SIG-M5 treated with dmso at 0.1 percent for 504 hours (cell line): ENCODE measurements at regions not wholly inside any gene's neighbourhood (a gene's known extent, or its start where the extent isn't known, plus 50 kb on each side); places are given as distances from the start of the nearest gene placed in this dataset.
"Not testable (repeated sequence)": the region's sequence is repeated elsewhere in the genome, so short reads cannot be mapped to it uniquely, and the experiment has no call there.

ENCODE experiments used
- DNase-seq: peaks from one replicate; lab custom pipeline; 2025; ENCODE audit not compliant: unreplicated experiment; lab: John Stamatoyannopoulos, UW

DNA sequence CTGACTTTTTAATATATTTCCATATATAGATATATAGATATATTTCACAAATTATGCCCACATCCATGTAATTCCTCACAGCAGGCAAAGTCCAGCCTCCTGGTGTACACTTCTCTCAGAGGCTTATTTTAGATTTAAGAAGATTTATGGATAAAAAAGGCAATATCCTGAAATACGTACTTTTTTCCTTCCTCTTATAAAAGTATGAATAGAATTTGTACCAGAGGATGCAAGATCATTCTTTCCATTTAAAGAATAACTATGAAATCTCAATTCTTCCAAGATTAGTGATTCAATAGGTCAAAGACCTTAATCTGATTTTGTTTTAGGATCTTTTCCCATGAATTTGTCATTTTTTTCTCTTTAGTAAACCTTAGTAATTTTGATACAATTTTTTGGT is 597.9 kb upstream of the TBL1XR1 start:
- no peak for DNase-seq

GRCh38 chr3:177795859-177796258 is 598.6 kb upstream of the TBL1XR1 start:
- no peak for DNase-seq

GRCh38 chr3:177800147-177800546 is 602.9 kb upstream of the TBL1XR1 start:
- DNase-seq: not testable (repeated sequence)

GRCh38 chr3:177800561-177800960 is 603.3 kb upstream of the TBL1XR1 start:
- DNase-seq: no peak

- DNase-seq: no peak
Observed at GRCh38 chr3:177802151-177802900, 605.0 kb upstream of the TBL1XR1 start.

DNA sequence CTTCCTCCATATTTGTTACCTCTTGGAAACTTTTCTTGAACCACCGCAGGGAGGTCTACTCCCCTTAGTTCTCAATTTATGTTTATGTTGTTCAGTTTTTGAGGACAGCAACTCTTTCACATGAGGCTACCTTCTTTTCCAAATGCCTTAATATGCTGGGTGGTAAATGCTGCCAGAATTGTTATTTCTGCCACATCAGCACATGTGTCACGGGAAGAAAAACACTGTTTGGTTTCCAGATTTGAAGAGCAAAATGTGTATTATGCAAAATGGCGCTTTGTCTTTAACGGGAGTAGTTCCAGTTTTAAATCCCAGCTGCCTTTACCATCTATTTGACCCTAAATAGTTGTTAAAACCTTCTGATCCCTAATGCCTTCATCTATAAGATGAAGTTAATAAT is 606.2 kb upstream of the TBL1XR1 start:
- DNase-seq: no peak

GRCh38 chr3:177804032-177804431 is 606.8 kb upstream of the TBL1XR1 start:
- DNase-seq: no peak

- no peak for DNase-seq
Observed at GRCh38 chr3:177804646-177805045, 607.4 kb upstream of the TBL1XR1 start.

DNA sequence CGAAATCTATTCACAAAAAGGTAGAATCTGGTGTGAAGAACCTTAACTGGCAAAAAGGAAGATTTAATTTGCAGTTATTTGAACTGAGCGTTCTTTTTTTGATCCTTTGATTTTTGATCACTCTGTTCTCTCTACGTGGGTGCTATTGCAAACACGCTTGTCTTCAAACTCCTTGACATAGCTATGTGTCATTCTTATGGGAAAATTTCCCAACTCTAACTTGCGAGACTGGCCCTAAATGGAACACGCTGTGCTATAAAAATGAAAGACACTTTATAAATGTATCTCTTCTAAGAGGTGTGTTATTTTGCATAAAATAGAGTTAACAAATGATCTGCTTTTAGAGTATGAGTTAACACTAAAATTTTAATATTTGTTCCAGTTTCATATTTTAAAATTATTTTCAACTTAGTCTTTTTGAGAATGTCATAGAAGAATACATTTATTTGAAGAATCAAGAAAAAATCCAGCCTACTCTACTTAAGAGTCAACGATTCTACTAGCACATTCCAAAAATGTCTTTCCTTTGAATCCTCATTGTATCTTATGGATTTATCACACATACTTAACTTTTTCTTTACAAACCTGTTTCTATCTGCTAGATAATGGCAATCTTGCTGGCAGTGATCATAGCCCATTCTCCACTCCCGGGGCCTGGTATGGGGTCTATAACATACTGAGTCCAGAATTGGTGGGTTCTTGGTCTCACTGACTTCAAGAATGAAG is 610.0 kb upstream of the TBL1XR1 start:
- no peak for DNase-seq

- DNase-seq: not testable (repeated sequence)
Observed at GRCh38 chr3:177808928-177809478, 611.7 kb upstream of the TBL1XR1 start.

- DNase-seq: peak; percentile 36
Observed at GRCh38 chr3:177810162-177810623, 612.9 kb upstream of the TBL1XR1 start.

DNA sequence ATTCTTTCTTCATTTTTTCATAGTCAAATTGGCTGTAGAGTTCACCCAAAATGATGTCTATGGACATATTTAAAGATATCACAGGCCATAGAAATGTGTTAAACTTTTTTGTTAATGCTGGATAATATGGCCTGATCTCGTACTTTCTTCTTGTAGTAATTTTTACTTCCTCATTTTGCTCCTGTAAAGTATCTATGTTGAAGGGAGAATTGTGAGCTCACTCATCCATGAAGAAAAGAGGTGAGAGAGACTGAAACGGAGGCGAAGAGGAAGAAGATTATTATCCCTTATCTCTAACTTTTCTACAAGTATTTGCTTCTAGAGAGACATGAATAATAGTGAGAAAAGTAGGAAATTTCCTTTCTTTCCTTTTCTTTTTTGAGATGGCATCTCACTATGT is 613.8 kb upstream of the TBL1XR1 start:
- peak; percentile 41 for DNase-seq

GRCh38 chr3:177811835-177812234 is 614.6 kb upstream of the TBL1XR1 start:
- no peak for DNase-seq

GRCh38 chr3:177812492-177812891 is 615.2 kb upstream of the TBL1XR1 start:
- no peak for DNase-seq

- no peak for DNase-seq
Observed at GRCh38 chr3:177813322-177813721, 616.0 kb upstream of the TBL1XR1 start.

DNA sequence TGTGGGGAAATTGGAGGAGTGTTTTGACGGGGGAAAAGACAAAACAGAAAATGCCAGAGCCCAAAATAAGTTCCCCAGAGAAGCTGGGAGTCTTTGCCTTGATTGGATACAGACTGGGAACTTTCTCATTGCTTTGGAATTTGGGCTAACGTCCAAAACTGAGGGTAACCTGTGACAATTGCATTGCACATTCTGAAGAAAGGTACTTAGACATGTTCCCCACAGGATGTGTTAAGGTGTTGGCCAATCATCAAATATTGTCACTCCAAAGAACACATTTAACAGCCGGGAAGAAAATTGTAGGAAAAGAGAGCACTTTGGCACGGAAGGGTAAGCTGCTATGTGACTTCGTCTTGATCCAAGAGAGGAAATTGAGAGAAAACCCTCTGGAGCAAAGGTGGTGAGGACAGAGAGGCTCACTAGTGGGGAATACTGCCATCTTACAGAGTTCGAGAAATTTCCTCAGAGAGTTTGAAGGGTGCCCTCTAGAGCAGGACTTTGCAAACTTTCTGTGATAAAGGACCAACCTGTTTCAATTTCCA is 619.5 kb upstream of the TBL1XR1 start:
- no peak for DNase-seq

DNA sequence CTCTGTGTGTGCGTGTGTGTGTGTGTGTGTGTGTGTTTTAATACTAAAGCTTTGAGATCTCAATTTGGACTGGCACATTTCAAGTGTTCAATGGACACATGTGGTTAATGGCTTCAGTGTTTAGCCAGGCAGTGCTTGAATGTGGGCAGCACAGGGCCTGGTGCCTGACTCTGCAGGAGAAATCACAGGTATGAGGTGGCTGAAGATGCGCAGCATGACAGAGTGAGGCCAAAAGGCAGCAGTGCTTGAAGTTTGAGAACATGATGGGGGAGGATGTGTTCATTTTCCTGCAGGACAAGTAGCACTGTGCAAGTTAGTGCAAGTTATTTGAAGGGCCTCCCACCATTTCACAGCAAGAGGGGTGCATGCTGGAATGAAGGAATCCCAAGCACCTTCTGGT is 620.5 kb upstream of the TBL1XR1 start:
- DNase-seq: no peak

GRCh38 chr3:177818712-177819240 is 621.5 kb upstream of the TBL1XR1 start:
- no peak for DNase-seq

- peak; percentile 56 for DNase-seq
Observed at GRCh38 chr3:177820683-177821316, 623.5 kb upstream of the TBL1XR1 start.

DNA sequence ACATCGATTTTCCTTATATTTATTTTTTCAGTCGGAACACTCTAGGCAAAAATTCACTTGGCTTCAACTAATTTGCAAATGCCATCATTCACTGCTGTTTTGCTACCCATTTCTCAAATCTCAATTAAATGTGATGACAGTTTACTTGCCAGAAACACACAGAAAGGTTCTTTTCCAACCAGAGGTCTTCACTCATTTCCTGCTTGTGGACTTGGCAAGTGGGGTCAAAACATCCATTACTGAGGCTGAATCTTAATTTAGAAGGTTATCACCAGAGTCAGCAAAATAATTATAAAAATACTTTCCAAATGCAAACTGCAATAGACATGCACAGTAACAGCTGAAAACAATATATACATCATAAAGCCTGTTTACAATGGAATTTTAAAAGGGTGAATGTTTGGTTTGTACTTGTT is 625.4 kb upstream of the TBL1XR1 start:
- no peak for DNase-seq

GRCh38 chr3:177823701-177824189 is 626.5 kb upstream of the TBL1XR1 start:
- no peak for DNase-seq
